Epidermal melanocyte (primary cell): ENCODE measurements at regions not wholly inside any gene's neighbourhood (a gene's known extent, or its start where the extent isn't known, plus 50 kb on each side); places are given as distances from the start of the nearest gene placed in this dataset.

Source experiments
- DNase-seq: peaks from one replicate; pipeline ENCODE4 v3.0.0; 2011; ENCODE audit warnings: low spot score; ENCODE audit not compliant: insufficient read length

DNA sequence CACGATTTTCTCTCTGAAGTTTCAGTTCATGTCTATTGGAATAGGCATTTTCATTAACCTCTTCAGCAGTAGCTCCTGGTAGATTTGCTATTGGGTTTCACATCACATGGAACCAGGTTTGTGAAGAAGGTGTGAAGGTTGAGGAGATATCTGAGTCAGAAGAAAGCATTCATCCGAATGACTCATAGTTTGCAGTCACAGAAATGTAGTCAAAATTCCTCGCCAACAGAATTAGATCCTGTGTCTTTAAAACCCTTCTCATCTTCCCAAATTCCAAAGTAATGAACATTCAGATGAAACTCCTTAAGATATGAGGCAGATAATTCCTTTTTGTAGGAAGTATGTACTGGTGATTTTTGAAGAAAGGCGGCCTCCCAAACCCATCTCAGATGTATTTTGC, 125.0 kb upstream of the LARGE1 start:
- no peak for DNase-seq

DNA sequence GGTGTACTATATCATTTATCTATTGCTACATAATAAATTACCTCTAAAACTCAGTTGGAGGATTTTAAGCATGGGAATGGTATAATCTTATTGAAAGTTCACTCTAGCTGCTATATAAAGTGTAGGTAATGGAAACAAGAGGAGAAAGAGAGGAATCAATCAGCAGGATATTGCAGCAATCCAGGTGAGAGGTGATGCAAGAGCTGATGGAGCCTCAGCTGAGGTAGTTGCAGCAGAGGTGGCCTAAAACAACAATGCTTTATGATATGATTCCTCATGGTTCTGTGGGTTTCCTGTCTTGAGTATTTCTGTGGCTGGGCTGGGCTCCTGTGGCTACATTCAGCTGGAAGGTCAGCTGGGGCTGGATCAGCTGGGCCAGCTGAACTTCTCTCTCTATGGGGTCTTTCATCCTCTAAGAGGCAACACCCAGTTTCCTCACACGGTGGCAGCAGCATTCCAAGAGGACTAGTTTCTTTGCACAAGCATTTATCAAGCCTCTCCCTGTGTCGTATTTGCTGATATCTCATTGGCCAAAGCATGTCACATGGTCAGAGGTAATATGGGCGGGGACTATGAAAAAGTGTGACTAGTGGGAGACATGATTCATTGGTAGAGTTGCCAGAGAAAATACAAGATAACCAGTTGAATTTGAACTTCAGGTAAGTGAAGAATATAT, 135.4 kb upstream of the LARGE1 start:
- no peak for DNase-seq

DNA sequence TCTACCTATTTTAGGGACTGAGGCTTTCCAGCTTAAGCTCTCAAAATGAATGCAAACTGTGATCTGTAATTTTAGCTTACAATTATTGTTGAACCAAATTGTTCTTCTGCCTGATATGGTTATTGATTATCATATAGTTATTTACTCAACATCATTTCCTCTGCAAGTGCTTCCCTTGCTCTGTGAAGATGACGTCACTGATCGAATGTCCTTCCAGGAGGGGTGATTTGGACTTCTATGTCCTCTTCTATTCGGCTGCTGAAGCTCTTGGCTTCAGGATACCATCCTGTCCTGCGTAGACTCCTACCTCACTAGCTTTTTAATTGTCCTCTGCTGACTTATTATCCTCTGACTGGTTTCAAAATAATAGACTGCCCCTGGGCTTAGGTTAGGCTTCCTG, 137.4 kb upstream of the LARGE1 start:
- DNase-seq, result no peak

- no peak for DNase-seq
These were observed 144.4 kb upstream of the LARGE1 start for GRCh38 chr22:34064696-34065095.

DNA sequence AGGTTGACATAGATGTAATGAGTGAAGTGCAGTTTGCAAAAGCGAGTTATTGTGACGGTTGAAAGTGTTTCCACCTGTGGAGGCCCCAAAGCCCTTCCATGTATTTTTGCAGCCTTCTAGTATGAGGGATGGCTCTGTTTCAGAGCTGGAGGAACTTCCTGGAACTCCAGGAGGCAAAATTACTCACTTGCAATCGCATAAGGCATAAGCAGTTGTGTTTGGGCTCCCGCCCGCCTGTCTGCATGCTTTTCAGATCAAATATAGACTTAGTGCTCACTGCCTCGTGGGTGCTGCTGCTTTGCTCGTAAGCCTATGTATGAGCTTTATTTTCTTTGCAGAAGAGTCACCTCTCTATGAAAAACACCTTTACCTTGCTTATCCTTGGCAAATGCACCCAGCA, 146.8 kb upstream of the LARGE1 start:
- DNase-seq, result no peak

DNA sequence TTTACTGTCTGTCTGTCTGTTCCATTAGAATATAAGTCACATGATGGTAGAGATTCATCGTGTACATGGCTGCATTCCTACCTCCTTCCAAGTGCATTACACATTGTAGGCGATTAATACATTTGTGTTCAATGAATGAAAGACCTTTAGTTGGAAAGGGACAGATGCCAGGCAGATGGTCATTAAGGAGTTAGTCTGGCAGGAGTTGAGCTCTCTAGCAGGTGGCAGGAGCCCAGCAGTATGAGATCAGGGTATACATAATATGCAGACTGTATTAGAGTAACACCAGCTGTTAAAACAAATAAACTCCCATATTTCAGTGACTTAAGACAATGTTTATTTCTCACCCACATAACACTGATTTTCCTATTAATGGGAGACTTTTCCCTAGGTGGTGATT, 147.7 kb upstream of the LARGE1 start:
- no peak for DNase-seq

DNA sequence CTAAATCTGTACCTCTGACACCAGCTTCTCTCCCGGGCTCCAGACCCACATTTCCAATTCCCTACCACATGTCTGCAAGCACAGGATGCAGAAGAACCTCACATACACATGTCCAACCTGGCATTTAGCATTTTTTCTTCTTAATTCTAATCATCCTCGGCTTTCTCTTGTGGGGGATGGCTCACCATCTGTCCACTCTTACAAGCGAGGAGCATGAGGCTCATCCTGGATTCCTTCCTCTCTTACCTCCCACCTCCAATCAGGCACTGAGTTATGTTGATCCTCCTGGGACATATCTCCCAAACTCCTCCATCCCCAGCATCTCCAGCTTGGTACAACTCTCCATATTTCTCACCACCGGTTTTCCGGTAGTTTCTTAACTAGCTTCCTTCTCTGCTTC, 149.8 kb upstream of the LARGE1 start:
- no peak for DNase-seq

DNA sequence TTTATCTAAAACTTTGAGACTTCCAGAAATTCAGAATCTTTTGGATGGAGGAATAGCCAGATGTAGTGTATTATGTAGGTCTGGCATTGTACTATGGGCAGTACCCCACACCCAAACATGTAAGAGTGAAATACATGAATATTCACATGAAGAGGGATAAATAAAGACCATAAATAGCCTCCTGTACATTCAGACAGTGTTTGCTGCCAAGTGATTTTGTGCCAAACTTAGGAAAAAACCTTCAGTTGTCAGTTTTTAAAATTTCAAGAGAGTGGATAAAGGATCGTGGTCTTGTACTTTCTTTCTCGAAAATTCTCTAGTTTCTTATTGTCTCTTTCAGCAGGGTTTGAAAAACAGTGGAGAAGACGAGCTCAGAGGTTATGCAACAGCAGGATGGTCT, 150.3 kb upstream of the LARGE1 start:
- no peak for DNase-seq

- DNase-seq, result no peak
These were observed 152.3 kb upstream of the LARGE1 start for GRCh38 chr22:34072585-34072984.

DNA sequence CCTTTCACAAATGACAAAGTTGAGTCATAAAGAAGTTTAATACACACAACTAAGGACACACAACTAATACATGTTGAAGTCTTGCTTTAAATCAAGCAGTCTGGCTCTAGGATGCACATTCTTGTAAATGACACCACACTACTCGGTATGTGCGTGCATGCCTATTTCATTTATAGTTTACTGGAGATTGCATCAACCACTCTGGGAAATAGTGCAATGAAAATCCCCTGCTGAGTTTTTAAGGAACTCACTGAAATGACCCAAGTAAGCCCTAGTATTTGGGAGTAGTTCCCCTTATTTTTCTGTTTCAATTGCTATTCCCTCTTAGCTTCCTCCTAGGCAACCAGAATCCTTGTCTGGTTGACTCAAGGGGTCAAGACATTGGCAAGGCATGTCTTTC, 160.2 kb upstream of the LARGE1 start:
- DNase-seq, result no peak

GRCh38 chr22:34096770-34097169, 176.5 kb upstream of the LARGE1 start:
- DNase-seq, result no peak

GRCh38 chr22:34099278-34099677, 179.0 kb upstream of the LARGE1 start:
- DNase-seq, result no peak

DNA sequence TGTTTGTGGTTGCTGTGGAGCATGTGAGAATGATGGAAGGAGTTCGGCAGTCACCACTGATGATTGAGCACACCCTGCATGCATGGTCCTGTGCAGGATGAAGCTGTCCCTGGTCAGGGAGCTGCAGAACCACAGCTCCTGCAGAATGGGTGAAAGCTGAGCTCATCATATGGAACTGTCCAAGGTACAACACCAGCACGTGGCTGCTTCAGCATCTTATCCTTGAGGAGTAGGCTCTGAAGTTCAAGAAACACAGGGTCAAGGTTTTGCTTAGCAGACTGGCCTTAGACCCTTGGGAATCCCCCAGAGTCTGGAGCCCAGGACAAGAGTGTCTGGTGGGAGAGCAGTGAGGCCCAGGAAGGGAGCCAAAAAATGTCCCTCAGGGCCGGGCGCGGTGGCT, 182.4 kb upstream of the LARGE1 start:
- no peak for DNase-seq

DNA sequence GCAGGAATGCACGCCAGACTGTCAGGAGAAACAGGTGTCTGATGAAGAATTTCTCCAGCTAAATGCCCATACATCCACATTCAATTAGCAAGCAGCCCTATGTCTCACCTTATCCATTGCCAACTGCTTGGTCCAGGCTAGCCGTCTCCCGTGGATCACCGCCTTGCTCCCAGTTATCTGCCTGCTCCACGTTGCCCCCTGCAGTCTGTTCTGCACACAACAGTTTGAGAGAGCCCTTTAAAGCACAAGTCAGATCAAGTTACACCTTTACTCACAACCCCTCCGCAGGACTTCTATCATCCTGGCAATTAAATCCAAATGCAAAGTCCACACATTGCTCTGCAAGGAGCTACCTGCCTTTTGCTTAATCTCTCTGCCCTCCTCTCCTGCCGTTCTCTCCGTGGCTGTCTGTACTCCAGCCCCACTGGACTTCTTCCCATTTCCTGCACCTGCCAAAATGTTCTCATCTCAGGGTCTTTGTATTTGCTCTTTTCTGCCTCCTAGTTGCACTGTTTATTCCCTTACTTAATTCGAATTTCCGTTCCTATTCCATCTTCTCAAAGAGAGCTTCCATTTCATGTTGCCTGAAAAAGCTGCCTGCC, 185.3 kb upstream of the LARGE1 start:
- DNase-seq, result no peak

- no peak for DNase-seq
These were observed 187.9 kb upstream of the LARGE1 start for GRCh38 chr22:34108168-34108567.

DNA sequence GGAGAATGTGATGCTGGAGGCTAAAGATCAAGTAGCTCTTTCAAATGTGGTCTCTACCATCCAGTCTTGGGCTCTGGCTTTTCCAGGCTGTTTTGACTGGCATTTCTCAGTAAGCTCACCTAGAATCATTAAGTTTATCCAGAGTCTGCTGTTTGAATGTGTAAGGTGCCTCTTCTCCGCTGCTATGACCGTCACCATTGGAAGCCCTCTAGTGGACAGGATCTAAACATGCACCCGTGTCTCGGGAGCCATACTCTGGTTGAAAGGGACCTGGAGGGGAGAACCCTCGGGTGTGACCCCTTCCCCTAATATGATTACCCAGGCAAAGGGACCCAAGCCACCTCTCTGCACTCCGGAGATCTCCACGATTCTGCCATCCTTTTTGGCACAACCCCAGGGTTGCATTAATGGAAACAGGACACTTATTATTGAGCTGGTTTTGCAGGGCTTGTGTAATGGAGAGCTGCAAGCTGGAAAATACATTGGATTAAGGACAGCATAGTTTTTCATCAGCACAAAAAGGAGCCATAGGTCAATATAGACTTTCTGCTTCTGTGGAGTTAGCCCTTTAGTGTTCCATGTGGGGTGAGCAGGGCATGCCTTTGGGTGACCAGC, 191.0 kb upstream of the LARGE1 start:
- peak; percentile 28 for DNase-seq

- DNase-seq, result no peak
These were observed 193.1 kb upstream of the LARGE1 start for GRCh38 chr22:34113381-34113780.

DNA sequence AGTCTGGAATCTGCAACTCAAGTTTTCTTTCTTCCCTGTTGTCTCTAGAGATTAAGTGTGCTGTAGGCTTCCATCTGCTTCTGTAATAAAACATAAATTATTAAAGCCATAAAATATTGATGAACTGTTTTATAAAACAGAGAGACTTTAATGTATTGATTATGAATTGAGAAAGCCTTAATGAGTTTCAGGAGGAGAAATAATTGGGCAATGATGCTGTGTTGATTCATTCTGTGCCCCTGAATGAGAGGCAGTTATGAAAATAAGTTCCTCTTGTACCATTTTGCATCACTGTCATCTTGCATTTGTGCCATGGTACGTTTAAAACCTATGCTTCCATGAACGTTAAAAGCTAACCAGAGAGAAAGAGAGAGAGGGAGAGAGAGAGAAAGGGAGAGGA, 194.1 kb upstream of the LARGE1 start:
- DNase-seq, result no peak

DNA sequence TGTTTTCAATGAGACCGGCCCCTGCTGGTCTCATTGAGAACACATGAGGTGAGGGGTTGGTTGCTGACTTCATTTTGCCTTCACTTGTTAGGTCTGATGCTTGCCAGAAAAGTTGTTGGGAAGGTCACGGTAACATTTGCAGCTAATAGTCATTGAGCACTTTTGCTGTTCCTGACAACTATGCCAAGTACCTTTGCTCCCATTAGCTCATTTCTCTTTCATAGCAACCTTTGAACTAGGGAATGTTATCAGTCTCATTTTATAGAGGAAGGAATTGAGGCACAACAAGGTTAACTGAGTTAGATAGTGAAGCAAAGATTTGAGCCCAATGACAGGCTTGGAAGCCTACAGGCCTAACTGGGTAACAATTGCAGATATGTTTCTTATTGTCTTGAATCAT, 195.4 kb upstream of the LARGE1 start:
- no peak for DNase-seq

DNA sequence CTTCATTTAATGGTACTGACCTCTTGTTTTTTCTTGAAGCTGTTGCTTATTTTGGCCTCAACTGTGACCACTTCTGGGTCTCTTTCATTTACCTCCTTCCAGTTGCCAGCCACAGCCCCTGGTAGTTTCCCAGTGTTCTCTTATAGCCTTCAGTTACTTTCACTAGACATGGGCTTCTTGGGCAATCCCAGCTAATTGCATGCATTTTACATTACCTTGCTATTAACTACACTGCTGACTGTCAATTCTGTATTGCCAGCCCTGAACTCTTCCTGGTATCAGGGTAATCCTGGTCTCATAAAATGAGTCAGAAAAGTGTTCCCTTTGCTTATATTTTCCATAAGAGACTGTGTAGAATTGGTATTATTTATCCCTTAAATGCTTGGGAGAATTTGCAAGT, 195.8 kb upstream of the LARGE1 start:
- DNase-seq, result no peak

- no peak for DNase-seq
These were observed 201.8 kb upstream of the LARGE1 start for GRCh38 chr22:34122042-34122441.

DNA sequence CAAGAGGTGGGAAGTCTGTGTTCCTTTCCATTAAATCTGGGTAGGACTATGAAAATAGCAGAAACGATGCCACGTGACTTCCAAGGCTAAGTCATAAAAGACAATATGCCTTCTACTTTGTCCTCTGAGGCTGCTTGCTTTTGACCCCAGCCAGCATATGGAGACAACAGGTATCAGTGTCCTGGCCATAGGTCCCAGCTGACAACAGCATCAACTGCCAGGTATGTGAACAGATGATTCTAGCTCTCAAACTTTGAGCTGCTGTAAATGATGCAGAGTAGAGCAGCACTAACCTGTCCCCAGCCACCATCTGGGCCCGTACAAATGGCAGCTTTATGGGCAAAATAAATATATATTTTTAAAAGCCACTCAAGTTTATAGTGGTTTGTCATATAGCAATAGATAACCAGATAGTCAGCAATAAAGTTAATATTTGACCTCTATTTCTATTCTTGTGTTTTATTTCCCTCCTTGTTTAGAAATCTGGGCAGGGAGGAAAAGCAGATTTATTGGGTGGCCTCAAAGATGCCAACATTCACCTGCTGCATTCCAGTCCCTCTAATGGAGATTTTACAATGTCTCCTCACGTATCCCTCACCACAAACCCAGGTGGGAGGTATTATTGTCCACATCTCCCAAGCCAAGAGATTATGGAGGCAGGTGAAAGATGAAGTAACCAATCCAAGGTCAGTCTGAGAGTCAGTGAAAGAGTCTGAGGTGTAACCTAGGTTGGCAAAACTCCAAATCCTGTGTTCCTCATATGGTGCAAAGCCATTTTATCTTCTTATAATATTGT, 209.6 kb upstream of the LARGE1 start:
- DNase-seq, result no peak
